Islet precursor cell (in vitro differentiated cells): ENCODE measurements at regions not wholly inside any gene's neighbourhood (a gene's known extent, or its start where the extent isn't known, plus 50 kb on each side); places are given as distances from the start of the nearest gene placed in this dataset.
A peak's percentile ranks its signal among the peaks of the same experiment; 100 is the strongest.

ENCODE experiments used
- DNase-seq: peaks from one replicate; pipeline ENCODE4 v3.0.0-alpha.2; 2018

DNA sequence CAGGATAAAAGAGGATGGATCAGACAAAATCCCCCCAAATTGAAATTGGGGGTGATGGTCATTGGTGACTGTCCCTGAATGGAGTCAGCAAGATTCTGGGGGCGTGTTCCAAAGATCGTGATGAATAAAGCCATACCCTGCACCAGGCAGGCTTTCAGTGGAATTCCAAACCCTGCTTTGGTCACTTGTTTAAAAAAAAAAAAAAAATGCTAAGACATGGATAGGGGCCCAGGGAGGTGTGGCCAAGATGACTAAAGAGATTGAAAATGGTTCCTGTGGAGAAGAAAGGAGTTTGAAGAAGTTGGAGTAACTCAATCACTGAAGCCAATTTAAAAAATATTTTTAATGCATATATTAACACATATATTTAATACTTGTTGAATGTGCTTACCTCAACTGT lies 161.4 kb upstream of the KCNG1 start:
- DNase-seq: peak; percentile 45

DNA sequence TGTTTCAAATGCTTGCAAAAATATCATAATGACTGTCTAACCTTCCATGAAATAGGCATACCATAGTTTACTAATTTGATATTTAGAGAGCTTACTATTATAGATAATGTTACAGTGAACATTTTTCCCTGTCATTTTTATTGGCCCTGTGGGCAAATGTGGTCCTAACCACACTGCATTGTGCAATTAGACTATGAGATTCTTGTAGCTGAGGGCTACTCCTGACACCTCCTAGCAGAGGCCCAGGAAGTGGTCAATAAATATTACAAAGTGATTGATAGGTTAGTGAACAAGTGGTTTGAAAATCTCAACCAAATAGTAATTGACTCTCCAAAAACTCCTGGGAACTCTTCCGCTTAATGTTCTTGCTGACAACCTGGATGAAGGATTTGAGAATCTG lies 160.5 kb upstream of the KCNG1 start:
- peak; percentile 11 for DNase-seq

DNA sequence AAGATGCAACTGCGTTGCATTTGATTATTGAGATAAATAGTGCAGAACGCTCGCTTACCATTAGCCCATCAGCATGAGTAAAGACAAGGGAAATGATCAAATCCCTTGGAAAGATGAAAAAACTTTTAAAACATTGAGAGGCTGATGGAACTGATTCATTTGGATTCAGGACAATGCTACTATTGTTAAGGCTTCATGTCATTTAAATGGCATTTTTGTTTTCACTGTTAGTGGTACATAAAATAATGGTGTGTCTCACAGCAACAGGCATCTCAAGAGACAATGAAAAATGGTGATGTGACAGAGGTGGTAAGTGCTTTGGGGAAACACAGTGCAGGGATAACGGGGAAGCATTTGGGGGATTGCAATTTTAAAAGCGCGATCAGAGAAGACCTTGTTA lies 159.7 kb upstream of the KCNG1 start:
- DNase-seq: peak; percentile 10

DNA sequence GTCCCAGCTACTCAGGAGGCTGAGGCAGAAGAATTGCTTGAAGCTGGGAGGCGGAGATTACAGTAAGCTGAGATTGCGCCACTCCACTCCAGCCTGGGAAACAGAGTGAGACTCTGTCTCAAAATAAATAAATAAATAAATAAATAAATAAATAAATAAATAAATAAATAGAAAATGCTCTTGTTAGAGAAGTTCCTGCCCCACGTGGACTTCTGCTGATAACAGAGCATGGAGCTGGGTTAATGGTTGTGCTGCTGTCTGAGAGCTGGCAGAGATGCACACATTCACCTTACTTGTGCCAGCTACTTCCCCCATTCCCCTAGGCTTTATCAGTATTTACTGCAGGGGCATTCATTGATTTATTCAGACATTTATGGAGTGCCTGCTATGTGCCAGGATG lies 155.2 kb upstream of the KCNG1 start:
- no peak for DNase-seq

DNA sequence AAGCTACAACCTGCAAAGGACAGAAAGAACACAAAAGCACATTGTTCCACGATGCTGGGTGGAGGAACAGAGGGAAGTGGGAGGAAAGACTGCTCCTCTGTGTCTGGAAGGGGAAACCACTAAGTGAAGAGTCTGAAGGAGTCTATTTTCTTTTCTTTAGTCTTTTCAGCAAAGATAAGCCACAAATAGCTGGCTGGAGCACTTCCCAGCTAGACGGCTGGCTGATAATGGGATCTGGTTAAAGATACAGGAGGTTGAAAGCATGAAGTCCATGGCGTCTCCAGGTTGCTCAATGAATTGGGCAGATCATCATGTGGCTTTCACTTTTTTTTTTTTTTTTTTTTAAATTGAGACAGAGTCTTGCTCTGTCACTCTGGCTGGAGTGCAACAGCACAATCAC lies 154.0 kb upstream of the KCNG1 start:
- DNase-seq: peak; percentile 94

DNA sequence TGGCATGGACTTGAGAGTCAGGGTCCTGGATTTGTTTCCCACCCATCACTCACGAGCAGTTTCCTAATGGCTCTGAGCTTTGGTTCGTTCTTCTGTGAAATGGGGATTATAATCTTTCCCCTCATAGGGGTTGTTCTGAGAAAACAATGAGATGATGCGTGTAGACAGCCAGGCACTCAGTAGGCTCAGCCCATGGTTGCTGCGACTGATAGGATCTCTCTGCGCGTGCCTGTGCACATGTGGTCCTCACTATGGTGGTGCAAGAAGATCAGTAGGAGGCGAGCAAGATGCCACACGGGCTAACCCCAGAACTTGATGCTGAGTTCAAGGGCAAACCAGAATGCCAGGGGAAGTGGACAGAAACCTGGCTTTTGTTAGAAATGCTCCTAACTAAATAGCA lies 153.5 kb upstream of the KCNG1 start:
- no peak for DNase-seq

DNA sequence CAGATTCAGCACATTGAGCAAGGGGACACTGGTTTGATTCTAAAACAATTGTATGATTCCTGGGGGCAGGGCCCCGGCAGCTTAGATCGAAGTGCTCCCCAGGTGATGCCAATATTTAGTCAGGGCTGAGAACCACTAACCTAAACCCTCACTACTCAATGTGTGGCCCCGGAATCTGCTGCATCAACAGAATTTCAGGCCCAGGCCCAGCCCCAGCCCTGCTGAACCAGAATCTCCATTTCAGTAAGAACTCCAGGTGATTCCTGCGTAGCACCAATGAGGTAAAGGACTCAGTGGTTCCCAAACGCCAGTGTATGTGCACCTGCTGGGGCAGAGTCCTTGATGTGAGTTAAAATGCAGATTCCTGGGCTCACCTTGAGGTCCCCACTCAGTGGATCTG lies 152.8 kb upstream of the KCNG1 start:
- DNase-seq: peak; percentile 21

DNA sequence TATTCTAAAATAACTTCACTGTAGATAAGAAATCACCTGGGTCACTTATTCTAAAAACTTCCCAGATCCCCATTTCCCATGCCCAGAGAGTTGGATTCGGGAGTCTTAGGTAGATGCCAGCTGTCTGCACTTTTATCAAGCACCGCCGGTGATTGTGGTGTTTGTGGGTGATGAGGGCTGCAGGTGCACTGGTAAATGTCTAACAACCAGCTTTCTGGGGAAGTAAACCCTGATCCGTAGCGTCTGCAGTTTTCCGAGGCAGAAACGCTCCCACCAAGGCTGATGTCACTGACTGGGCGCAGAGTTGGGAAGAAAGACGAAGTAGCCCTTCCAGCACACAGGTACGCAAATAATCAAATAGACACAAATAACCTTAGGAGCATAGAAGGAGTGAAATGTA lies 152.2 kb upstream of the KCNG1 start:
- peak; percentile 23 for DNase-seq

DNA sequence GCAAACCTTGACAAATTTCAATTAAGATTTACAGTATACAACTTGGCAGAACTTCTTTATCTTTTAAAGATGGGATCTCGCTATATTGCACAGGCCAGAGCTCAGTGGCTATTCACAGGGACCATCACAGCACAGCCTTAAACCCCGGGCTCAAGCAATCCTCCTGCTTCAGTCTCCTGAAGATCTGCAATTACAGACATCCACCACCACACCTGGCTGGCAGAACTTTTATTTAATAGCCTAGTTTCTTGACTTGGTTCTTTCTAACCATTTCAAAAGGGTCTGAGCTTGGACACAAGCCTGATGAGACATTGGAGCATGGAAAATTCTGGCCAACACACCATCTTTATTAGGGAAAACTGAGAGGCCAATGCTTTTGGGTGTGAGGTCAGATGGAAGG lies 151.6 kb upstream of the KCNG1 start:
- peak; percentile 35 for DNase-seq

DNA sequence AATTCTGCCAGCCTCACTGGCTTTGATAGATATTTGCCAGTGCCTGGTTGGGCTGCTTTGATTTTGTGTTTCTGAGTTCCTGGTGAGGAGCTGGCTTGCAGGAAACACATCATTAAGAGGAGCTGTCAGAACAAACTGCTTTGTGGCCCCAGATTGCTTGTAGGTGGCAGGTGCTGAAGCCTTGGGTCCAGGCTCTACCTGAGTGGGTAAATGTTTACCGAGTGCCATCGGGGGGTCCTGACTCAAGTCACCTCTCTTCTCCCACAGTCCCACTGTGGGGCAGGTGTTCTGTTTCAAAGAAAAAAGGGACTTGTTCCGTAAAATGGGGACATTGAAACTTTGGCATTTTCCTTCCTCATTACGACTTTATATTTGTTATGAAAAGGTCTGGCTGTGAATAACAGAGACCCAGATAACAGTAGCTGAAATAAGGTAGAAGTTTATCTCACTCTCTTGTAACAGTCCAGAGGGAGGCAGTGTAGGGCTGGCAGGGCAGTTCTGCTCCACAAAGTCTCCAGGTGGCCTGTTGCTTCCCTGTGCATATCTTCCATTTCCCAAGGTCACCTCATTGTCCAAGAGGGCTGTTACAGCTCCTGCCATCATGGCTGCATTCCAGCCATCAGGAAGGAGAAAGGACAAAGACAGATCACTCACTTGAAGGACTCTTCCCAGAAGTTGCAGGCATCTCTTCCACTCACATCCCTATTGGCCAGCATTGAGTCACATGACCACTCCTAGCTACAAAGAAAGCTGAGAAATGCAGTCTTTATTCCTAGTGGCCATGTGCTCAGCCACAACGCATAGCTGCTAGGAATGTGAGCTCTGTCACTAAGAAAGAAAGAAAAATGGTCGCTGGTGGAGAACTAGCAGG lies 149.9 kb upstream of the KCNG1 start:
- DNase-seq: peak; percentile 49

DNA sequence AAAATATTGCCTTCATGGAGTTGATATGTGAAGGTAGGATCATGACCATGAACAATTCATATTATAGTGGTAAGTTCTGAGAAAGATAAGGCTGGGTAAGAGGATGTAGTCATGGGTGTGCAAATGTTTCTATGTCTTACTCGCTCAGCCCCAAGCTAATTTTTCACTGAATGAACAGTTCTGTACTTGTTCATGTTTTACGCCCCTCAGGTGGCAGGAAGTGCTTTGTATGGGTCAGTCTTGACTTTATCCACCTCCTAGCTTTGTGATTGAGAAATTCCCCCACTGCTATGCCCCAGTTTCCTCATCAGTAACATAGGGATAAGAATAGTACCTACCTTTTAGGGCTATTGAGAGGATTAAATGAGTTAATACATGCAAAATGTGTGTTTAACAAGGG lies 148.2 kb upstream of the KCNG1 start:
- peak; percentile 21 for DNase-seq

DNA sequence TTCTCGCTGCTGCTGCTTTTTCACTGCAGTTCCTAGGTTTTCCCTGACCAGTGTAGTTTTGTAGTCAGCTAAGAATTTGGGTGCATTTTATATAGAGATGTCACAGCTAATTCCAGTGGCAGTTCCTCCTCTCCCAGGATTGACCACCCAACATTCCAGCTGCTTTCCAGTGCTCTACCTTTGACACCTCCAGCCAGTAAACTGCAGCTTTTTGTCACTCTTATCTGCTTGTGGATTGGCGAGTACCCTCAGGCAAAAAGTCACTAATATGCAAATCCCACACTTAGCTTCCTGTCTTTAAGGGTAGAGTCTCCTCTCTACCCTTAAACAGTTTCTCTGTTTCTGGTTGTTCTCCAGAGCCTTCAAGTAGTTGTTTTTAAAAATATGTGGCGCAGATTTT lies 146.9 kb upstream of the KCNG1 start:
- peak; percentile 87 for DNase-seq

DNA sequence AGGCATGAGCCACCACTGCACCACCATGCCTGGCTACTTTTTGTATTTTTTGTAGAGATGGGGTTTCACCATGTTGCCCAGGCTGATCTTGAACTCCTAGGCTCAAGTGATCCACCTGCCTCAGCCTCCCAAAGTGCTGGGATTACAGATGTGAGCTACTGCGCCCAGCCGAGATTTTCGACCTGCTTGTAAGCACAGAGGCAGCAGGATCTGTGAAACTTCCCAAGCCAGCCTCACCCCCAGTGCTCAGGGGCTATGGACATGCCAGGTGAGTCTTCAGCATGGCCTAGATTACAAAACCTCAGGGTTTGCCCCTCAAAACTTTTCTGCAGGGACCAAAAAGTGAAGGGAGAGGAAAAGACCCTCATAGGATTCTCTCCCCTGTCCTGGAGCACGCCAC lies 145.0 kb upstream of the KCNG1 start:
- peak; percentile 37 for DNase-seq

DNA sequence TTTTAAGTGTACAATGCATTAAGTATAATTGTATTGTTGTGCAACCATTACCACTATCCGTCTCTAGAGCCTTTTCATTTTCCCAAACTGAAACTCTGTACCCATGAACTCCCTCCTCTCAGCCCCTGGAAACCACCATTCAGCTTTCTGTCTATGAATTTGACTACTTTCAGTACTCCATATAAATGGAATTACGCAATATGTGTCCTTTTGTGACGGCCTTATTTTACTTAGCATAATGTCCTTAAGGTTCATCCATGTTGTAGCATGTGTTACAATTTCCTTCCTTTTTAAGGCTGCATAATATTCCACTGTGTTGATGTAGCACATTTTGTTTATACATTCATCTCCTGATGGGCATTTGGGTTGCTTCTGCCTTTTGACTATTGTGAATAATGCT lies 143.6 kb upstream of the KCNG1 start:
- DNase-seq: no peak

DNA sequence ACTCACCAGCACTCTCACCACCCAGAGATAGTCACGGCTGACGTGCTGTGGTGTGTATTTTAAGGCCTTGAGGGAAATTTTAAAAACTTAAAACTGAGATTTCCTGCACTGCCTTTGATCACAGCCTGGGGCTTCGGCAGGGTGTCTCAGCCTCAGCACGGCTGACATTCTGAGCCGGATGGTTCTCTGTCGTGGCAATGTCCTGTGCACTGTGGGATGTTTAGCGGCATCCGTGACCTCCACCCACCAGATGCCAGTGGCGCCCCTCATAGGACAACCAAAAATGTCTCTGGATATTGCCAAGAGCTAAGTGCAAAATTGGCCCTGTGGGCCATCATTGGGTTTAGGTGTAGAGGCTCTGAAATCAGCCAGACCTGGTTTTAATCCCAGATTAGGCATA lies 142.2 kb upstream of the KCNG1 start:
- DNase-seq: peak; percentile 20

DNA sequence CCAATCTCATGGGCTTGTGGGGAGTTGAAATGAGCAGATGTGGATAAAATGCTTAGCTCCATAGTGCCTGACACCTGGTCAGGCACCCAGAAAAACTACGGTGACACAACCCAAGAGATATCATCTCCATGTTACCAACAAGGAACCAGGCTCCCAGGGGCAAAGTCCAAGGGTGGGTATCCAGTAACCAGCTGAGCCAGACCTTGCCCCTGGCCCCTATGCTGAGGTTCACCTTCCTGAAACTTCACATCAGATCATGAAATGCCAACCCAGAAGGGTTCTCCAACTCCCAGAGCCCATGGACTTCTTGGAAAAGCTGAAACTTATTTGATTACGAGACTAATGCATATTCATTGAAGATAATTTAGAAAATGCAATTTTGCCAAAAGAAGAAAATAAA lies 141.8 kb upstream of the KCNG1 start:
- no peak for DNase-seq

DNA sequence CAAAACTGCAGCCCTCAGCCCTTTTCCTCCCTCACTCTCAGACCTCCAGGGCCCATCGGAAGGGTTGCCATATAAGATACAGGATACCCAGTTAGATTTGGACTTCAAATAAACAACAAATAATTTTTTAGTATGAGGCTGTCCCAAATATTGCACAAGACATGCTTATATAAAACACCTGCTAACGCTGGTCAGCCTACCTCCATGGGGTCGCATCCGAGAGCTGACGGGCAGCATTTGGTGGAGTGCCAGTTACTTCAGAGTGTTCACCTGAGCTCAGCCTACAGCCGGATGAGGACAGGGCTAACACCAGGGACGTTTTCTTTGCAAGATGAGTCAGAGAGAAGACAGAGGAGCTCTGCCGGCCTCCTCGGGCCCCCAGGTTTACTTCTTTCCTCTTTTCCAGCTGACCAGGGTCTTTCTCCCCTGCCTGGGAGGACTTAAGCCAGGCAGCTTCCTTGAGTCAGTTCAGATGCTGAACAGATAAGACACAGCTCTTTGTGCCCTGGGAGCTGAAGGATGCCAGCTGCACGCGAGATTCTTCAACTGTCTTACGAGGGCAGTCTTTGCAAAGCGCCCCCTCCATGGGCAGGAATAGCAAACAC lies 141.2 kb upstream of the KCNG1 start:
- peak; percentile 76 for DNase-seq

DNA sequence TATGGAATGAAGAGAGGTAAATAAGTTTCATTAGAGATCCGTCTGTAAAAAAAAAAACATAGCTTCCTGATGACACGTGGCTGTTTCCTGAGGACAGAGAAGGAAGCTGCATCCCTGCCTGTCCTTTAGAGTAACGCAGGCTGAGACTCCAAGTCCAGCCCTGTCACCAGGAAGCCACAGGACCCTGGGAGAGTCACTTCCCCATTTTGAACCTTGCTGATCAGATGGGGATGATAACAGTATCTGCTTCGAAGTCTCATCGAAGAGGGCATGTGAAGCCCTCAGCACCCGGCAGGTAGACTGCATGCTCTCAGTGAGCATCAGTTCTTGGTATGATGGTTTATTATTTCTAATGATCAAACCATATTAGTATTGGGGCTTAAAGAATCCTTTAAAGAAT lies 139.1 kb upstream of the KCNG1 start:
- DNase-seq: peak; percentile 25

DNA sequence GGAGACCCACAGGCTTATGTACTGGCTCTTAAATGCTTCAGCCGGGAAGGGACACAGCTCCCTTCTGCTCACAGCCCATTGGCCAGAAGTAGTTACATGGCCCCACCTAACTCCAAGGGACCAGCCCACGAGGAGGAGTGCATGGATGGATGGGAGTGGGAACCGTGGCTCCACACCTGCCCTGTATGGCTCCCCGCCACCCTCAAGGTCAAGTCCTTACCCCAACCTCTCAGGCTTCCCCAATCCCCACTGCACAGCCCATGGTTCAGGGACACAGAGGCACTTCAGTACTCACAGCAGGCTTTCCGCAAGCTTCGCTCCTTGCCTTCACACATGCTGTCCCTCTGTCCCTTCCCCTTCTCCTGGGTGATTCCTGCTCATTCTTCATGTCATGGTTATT lies 137.9 kb upstream of the KCNG1 start:
- peak; percentile 29 for DNase-seq

DNA sequence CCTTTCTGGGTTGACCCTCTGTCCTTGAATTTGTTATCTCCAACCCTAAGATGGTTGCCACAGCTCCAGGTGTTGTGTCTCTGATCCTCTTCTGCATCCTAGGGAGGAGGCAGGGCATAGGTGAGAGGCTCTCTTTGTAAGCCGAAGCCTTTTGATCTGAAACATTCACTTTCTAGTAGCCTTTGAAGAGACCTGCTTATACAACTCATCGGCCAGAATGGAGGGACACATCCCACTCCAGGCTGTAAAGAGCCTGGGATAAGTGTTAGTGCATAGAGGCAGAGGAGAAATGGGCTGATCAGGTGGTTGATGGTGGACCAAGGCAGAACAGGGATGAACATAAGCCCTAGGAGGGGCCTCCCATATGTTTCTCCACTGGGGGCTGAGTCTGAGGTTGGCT lies 137.1 kb upstream of the KCNG1 start:
- no peak for DNase-seq

DNA sequence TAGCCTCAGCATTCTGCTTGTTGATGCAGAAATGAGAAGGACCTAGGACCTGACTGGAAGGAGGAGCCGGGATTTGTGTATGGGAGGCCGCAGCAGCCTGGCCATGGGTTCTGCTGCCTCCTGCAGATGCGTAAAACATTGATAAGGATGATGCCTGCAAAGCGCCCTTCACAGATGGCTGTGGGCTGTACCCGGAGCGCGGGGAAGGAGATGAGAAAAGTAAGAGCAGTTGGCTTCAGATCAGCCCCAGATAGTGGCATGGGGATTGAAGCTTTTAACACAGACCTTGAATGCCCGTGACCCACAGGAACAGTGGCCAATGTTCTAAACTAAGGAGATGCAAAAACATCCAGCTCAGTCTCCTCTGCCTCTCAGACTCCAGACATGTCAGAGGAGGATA lies 136.4 kb upstream of the KCNG1 start:
- peak; percentile 64 for DNase-seq

DNA sequence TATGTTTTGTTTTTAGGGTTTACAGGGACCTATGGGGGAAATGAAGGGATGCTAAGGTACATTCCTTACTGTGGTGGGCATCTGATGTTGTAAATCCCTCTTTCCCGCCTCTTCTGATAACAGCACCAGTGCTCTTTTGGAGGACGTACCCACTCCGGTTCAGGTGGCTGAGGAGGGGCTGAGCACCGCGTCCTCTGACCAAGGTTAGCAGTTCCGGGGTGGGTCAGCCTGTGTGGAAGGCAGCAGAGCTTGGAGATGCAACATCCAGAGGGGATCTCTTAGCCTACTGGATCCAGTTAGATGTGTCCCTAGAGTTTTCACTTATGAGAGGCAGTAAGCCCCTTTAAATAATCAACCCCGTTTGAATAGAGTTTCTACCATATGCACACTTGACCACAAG lies 135.3 kb upstream of the KCNG1 start:
- DNase-seq: peak; percentile 32

DNA sequence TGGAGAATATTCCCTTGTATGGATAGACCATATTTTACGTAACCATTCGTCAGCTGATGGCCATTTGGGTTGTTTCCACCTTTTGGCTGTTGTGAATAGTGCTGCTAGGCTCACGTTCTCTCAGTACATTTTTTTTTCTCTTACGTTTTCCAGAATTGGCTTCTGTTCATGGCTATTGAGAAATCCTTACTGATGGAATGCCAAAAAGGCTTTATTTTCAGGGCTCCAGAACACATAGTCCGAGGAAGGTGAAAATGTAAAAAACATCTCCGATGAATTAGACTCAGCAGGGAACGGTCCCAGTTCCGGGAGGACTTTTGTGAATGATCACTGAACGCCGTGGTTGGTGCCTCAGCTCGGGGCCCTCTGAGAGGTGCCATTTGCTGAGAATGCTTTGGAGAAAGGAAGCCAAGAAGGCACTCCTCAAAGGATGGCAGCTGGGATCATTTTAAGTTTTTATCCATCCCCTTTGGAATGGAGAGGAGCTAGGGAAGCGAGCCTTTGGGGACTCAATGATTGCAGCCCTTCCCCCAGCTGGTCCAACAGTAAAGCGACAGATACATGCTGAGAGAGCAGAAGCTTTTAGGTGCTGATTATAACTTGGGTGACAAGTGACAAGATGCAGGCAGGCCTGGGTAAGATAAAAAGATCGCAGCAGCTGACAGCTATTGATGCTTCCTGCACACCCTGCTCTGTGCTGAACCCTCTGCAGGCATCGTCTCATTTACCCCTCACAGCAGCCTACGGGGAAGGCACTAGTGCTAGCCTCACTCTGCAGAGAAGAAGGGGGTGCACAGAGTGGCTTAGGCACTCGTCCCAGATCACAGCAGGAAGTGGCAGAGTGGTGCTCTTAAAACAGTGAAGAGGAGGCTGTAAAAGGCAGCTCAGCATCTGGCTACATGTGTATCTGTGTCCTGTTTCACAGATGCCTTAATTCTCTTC lies 133.4 kb upstream of the KCNG1 start:
- peak; percentile 92 for DNase-seq
